DND-41 (cell line): ENCODE measurements at regions not wholly inside any gene's neighbourhood (a gene's known extent, or its start where the extent isn't known, plus 50 kb on each side); places are given as distances from the start of the nearest gene placed in this dataset.

Source experiments
- CTCF ChIP-seq: IDR thresholded peaks from 2 replicates; pipeline ENCODE4 v1.5.1; 2012; ENCODE audit warnings: borderline replicate concordance, low read length, moderate library complexity, mild to moderate bottlenecking; ENCODE audit not compliant: poor library complexity, severe bottlenecking; ENCODE audit errors: extremely low read depth
- EZH2 ChIP-seq: IDR thresholded peaks from 3 replicates; pipeline ENCODE4 v1.6.1; 2012; ENCODE audit warnings: borderline replicate concordance, low read depth, mild to moderate bottlenecking, moderate library complexity, low read length, inconsistent platforms; ENCODE audit not compliant: severe bottlenecking

- TF ChIP-seq CTCF (no peak), EZH2 (no peak)
Measured at GRCh38 chr2:193348055-193348454, 1153.3 kb upstream of the TMEFF2 start.
